H1 (cell line): ENCODE measurements at regions not wholly inside any gene's neighbourhood (a gene's known extent, or its start where the extent isn't known, plus 50 kb on each side); places are given as distances from the start of the nearest gene placed in this dataset.

ENCODE experiments used
- CTCF ChIA-PET: fragments of 300-600 bp; sonication (Branson Sonifier 250); formaldehyde crosslinking; loops from one replicate; lab custom pipeline; 2021; ENCODE audit not compliant: partially characterized antibody; lab: Charles Lee
- POLR2A ChIA-PET: fragments of 300-600 bp; sonication (Branson Sonifier 250); formaldehyde crosslinking; loops from one replicate; lab custom pipeline; 2021; ENCODE audit warnings: inconsistent platforms; ENCODE audit not compliant: partially characterized antibody; lab: Charles Lee
- DNase-seq, 2 experiments: peaks; one replicate each; pipeline versions ENCODE4 v3.0.0 to v3.0.0-alpha.2; 2010 to 2022; ENCODE audit warnings: low spot score in 2 of 2, low read depth in 1 of 2, mixed read lengths in 1 of 2
- FAIRE-seq: peaks from 2 replicates; lab custom pipeline; 2011; peaks lifted over from hg19 to GRCh38; lab: Jason Lieb, UNC
- H2AFZ ChIP-seq: 2 replicates; pipeline ENCODE4 v1.8.1; 2012; ENCODE audit warnings: low read length, inconsistent platforms
- H2AK5ac ChIP-seq: 2 replicates; pipeline ENCODE4 v1.6.1; 2013; ENCODE audit warnings: low read depth, low read length
- H2BK120ac ChIP-seq: replicated peaks from 2 replicates; pipeline ENCODE3; 2013; ENCODE audit warnings: low read depth, low read length, inconsistent platforms
- H2BK12ac ChIP-seq: 2 replicates; pipeline ENCODE4 v1.6.1; 2013; ENCODE audit warnings: low read depth, low read length
- H2BK15ac ChIP-seq: 2 replicates; pipeline ENCODE4 v1.6.1; 2013; ENCODE audit warnings: low read length
- H2BK20ac ChIP-seq: 2 replicates; pipeline ENCODE4 v1.6.1; 2013; ENCODE audit warnings: low read length
- H2BK5ac ChIP-seq: 2 replicates; pipeline ENCODE4 v1.6.1; 2013; ENCODE audit warnings: low read depth, low read length
- H3K14ac ChIP-seq: 2 replicates; pipeline ENCODE4 v1.6.1; 2013; ENCODE audit warnings: inconsistent platforms; ENCODE audit not compliant: insufficient read length
- H3K18ac ChIP-seq: 2 replicates; pipeline ENCODE4 v1.6.1; 2013; ENCODE audit warnings: low read length; ENCODE audit errors: extremely low read depth
- H3K23ac ChIP-seq: 2 replicates; pipeline ENCODE4 v1.6.1; 2013; ENCODE audit warnings: inconsistent platforms; ENCODE audit not compliant: insufficient read length
- H3K23me2 ChIP-seq: 2 replicates; pipeline ENCODE4 v1.6.1; 2013; ENCODE audit warnings: low read depth, low read length
- H3K27ac ChIP-seq: 2 replicates; pipeline ENCODE4 v1.6.1; 2011; ENCODE audit warnings: low read depth, low read length, inconsistent platforms
- H3K27me3 ChIP-seq, 4 experiments: replicated peaks in 1 of 4; 1 replicate in 1 of 4; 2 replicates in 3 of 4; pipeline versions ENCODE4 v1.6.1 to v1.8.1; 2011 to 2013; ENCODE audit warnings: low read length in 3 of 4, mild to moderate bottlenecking in 3 of 4, inconsistent platforms in 2 of 4, mixed read lengths in 2 of 4, moderate library complexity in 1 of 4; ENCODE audit not compliant: control insufficient read depth in 3 of 4, insufficient read depth in 3 of 4; ENCODE audit errors: extremely low read depth in 1 of 4
- H3K36me3 ChIP-seq, 4 experiments: 2 replicates each; pipeline versions ENCODE4 v1.6.1 to v1.8.1; 2011 to 2013; ENCODE audit warnings: mild to moderate bottlenecking in 4 of 4, low read length in 3 of 4, moderate library complexity in 2 of 4, control low read depth in 1 of 4, inconsistent platforms in 1 of 4; ENCODE audit not compliant: insufficient read depth in 4 of 4, control insufficient read depth in 2 of 4
- H3K4ac ChIP-seq: replicated peaks from 2 replicates; pipeline ENCODE3; 2013; ENCODE audit warnings: low read length, low read depth, mixed read lengths, inconsistent platforms; ENCODE audit not compliant: insufficient read length
- H3K4me1 ChIP-seq, 4 experiments: replicated peaks in 1 of 4; 1 replicate in 1 of 4; 2 replicates in 3 of 4; pipeline versions ENCODE4 v1.6.1 to v1.8.1; 2011 to 2013; ENCODE audit warnings: low read length in 3 of 4, inconsistent platforms in 2 of 4, mixed read lengths in 1 of 4; ENCODE audit not compliant: insufficient read depth in 4 of 4, control insufficient read depth in 3 of 4
- H3K4me2 ChIP-seq, 2 experiments: 2 replicates each; pipeline versions ENCODE4 v1.6.1 to v1.8.1; 2011 to 2013; ENCODE audit warnings: low read depth in 2 of 2, low read length in 2 of 2, control low read depth in 1 of 2, inconsistent platforms in 1 of 2, mild to moderate bottlenecking in 1 of 2; ENCODE audit not compliant: insufficient read depth in 1 of 2
- H3K4me3 ChIP-seq, 4 experiments: fragments of 200-600, 300-600 bp in 1 of 4; sonication (generic), shearing (Covaris generic), sonication (Bioruptor Twin) in 1 of 4; 2 replicates each; pipeline versions ENCODE4 v1.5.1 to v1.8.1; 2011 to 2016; ENCODE audit warnings: low read length in 4 of 4, low read depth in 3 of 4, control low read depth in 2 of 4, inconsistent platforms in 2 of 4, mild to moderate bottlenecking in 2 of 4, mixed read lengths in 1 of 4, moderate library complexity in 1 of 4; ENCODE audit not compliant: insufficient read depth in 2 of 4; ENCODE audit errors: extremely low read depth in 1 of 4
- H3K56ac ChIP-seq: replicated peaks from 2 replicates; pipeline ENCODE3; 2013; ENCODE audit warnings: low read depth, mild to moderate bottlenecking, mixed read lengths, low read length, inconsistent platforms; ENCODE audit not compliant: insufficient read length
- H3K79me1 ChIP-seq: 2 replicates; pipeline ENCODE4 v1.6.1; 2013; ENCODE audit warnings: low read depth, low read length, control low read depth
- H3K79me2 ChIP-seq, 2 experiments: 2 replicates each; pipeline versions ENCODE4 v1.6.1 to v1.8.1; 2012 to 2013; ENCODE audit warnings: low read length in 2 of 2, mild to moderate bottlenecking in 2 of 2, inconsistent platforms in 1 of 2; ENCODE audit not compliant: insufficient read depth in 2 of 2, control insufficient read depth in 1 of 2
- H3K9ac ChIP-seq, 4 experiments: replicated peaks in 1 of 4; 1 replicate in 1 of 4; 2 replicates in 3 of 4; pipeline versions ENCODE4 v1.6.1 to v1.8.1; 2011 to 2013; ENCODE audit warnings: low read depth in 3 of 4, low read length in 3 of 4, control low read depth in 2 of 4, mild to moderate bottlenecking in 2 of 4, moderate library complexity in 2 of 4, inconsistent platforms in 1 of 4; ENCODE audit errors: extremely low read depth in 1 of 4
- H3K9me3 ChIP-seq, 2 experiments: 2 replicates each; pipeline versions ENCODE4 v1.6.1 to v1.8.1; 2012 to 2013; ENCODE audit warnings: mild to moderate bottlenecking in 2 of 2, moderate library complexity in 2 of 2, control low read depth in 1 of 2, inconsistent platforms in 1 of 2, low read depth in 1 of 2, low read length in 1 of 2, mixed read lengths in 1 of 2; ENCODE audit not compliant: insufficient read depth in 2 of 2
- H4K20me1 ChIP-seq, 2 experiments: replicated peaks in 1 of 2; 2 replicates each; pipeline versions ENCODE3 to v1.8.1; 2011 to 2013; ENCODE audit warnings: inconsistent platforms in 2 of 2, low read length in 2 of 2, mild to moderate bottlenecking in 1 of 2; ENCODE audit not compliant: insufficient read depth in 2 of 2, control insufficient read depth in 1 of 2
- H4K5ac ChIP-seq: 2 replicates; pipeline ENCODE4 v1.6.1; 2013; ENCODE audit warnings: low read length, low read depth, mixed read lengths, inconsistent platforms; ENCODE audit not compliant: insufficient read length
- H4K8ac ChIP-seq: 2 replicates; pipeline ENCODE4 v1.8.0; 2013; ENCODE audit warnings: mild to moderate bottlenecking, moderate library complexity, low read length, inconsistent platforms; ENCODE audit not compliant: insufficient read depth; ENCODE audit errors: extremely low read depth
- H4K91ac ChIP-seq: replicated peaks from 2 replicates; pipeline ENCODE3; 2013; ENCODE audit warnings: low read length, mixed read lengths, inconsistent platforms; ENCODE audit not compliant: insufficient read length
- ASH2L ChIP-seq: fragments of 200-600, 300-600 bp; sonication (generic); IDR thresholded peaks from one replicate; pipeline ENCODE4 v1.7.1; 2017; ENCODE audit warnings: low read length
- CTCF ChIP-seq, 3 experiments: IDR thresholded peaks; 1 replicate in 2 of 3; 2 replicates in 1 of 3; pipeline versions ENCODE4 v1.5.1 to v1.6.1; 2011; ENCODE audit warnings: low read length in 3 of 3, mild to moderate bottlenecking in 3 of 3, inconsistent platforms in 2 of 3, low read depth in 1 of 3, moderate library complexity in 1 of 3; ENCODE audit not compliant: insufficient read depth in 1 of 3; ENCODE audit errors: control extremely low read depth in 1 of 3
- GTF2F1 ChIP-seq: IDR thresholded peaks from 2 replicates; pipeline ENCODE4 v1.6.1; 2012; ENCODE audit warnings: low read depth, low read length, improper control_type of control experiment, borderline replicate concordance
- NRF1 ChIP-seq: IDR thresholded peaks from 2 replicates; pipeline ENCODE4 v1.6.1; 2011; ENCODE audit warnings: mild to moderate bottlenecking, low read depth, low read length, improper control_type of control experiment
- SP2 ChIP-seq: IDR thresholded peaks from 2 replicates; pipeline ENCODE4 v1.6.1; 2012; ENCODE audit warnings: mild to moderate bottlenecking, low read length, inconsistent platforms
- YY1 ChIP-seq: IDR thresholded peaks from 2 replicates; pipeline ENCODE4 v1.6.1; 2011; ENCODE audit warnings: low read depth, mild to moderate bottlenecking, low read length
- ZNF274 ChIP-seq: IDR thresholded peaks from 2 replicates; pipeline ENCODE4 v1.7.0; 2012; ENCODE audit warnings: low read length, borderline replicate concordance; ENCODE audit errors: extremely low read depth
- WGBS, 2 experiments: shearing (Covaris generic) in 1 of 2; methylation state at CpG; one replicate each; pipeline versions ENCODE4 v1.1.6 to v1.1.7; 2013 to 2015; ENCODE audit warnings: low lambda C conversion rate in 2 of 2, mixed read lengths in 2 of 2, inconsistent platforms in 1 of 2, low coverage in 1 of 2, missing lambda C conversion rate in 1 of 2; ENCODE audit not compliant: insufficient replicate concordance in 2 of 2, insufficient coverage in 1 of 2, insufficient read length in 1 of 2; ENCODE audit errors: extremely low coverage in 1 of 2, missing lambda C conversion rate in 1 of 2; 5-methylcytosine and 5-hydroxymethylcytosine counted together

GRCh38 chr2:129314120-129314519, 665.3 kb upstream of the RAB6C start:
- no peak overlapping the region for H4K91ac ChIP-seq
- DNase-seq (no peak), FAIRE-seq (no peak)
- H3K4me3 ChIP-seq, result no peak overlapping the region
- H3K56ac ChIP-seq, result no peak overlapping the region
- no peaks in the 10 kb centered on the region for H3K36me3 ChIP-seq
- no peak overlapping the region for H2BK20ac ChIP-seq
- no peaks in the 10 kb centered on the region for H3K27me3 ChIP-seq
- no peaks in the 10 kb centered on the region; a peak in 1 of 7 replicates for H3K4me1 ChIP-seq
- H3K4me2 ChIP-seq, result no peak overlapping the region
- peaks cover 7% of the 10 kb centered on the region; the same call in 1 of the 2 replicates for H3K23me2 ChIP-seq
- TF ChIP-seq CTCF (IDR thresholded peaks at IDR 0.05; ENCODE audit: control extremely low read depth in 1 of 3, insufficient read depth in 1 of 3, low read depth in 1 of 3, low read length in 3 of 3) (no peak), ZNF274 (no peak), YY1 (no peak), NRF1 (no peak), SP2 (no peak), ASH2L (no peak), GTF2F1 (no peak)
- no peaks in the 10 kb centered on the region for H3K79me1 ChIP-seq
- H3K27ac ChIP-seq, result no peak overlapping the region
- 96% methylated on average over 9 of the region's 9 CpGs; no CpG with 5 or more reads in 1 of the 2 experiments for WGBS, 2 experiments
- H3K9me3 ChIP-seq, result no peaks in the 10 kb centered on the region
- no peak overlapping the region for H3K14ac ChIP-seq
- ChIA-PET CTCF (interaction anchor here (1.8 kb wide), 1 partner anchor 16 kb away, joined by 4 read pairs; no protein-coding TSS in a partner anchor), POLR2A (no interaction called here)
- no peak overlapping the region for H2BK15ac ChIP-seq
- no peak overlapping the region for H2BK12ac ChIP-seq
- no peak overlapping the region for H2AK5ac ChIP-seq
- H3K4ac ChIP-seq, result no peak overlapping the region
- no peak overlapping the region for H2BK5ac ChIP-seq
- no peak overlapping the region for H3K18ac ChIP-seq
- H4K20me1 ChIP-seq, result peaks cover 0 to 3% of the 10 kb centered on the region in 2 experiments
- no peaks in the 10 kb centered on the region for H3K79me2 ChIP-seq
- no peak overlapping the region for H3K23ac ChIP-seq
- H2BK120ac ChIP-seq, result no peak overlapping the region
- H4K8ac ChIP-seq, result no peak overlapping the region
- H2AFZ ChIP-seq, result no peak overlapping the region
- no peak overlapping the region for H3K9ac ChIP-seq
- no peak overlapping the region for H4K5ac ChIP-seq
